ENCODE measurements at regions not wholly inside any gene's neighbourhood (a gene's known extent, or its start where the extent isn't known, plus 50 kb on each side); places are given as distances from the start of the nearest gene placed in this dataset.
A peak's percentile ranks its signal among the peaks of the same experiment; 100 is the strongest.

DNA sequence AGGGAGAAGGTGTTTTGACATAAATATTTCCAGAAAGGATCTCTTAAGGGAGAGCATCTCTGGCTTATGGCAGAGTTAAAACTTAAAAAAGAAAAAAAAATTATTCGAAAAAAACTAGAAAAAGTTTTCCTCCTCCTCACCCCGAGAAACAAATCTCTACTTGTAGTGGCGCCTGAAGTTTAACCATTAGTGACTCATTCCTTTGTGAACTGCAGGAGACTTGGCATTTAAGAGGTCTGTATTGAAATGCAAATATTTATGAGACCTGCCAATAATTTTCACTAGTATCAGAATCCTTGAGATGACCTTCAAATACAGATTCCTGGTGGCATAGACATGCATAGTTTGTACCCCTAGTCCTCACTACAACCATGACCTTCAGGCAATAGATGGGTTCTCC lies 64.9 kb upstream of the MED4 start:
- Histone ChIP-seq H3K9ac (ENCODE audit: insufficient read depth in 1 of 2, low read length in 2 of 2) (no peak overlapping the region), H3K9me3 (ENCODE audit: control insufficient read depth in 4 of 4, insufficient read depth in 3 of 4, low read length in 3 of 4) (no peaks in the 10 kb centered on the region), H3K4me3 (no peak overlapping the region), H3K36me3 (ENCODE audit: control insufficient read depth in 4 of 4, insufficient read depth in 4 of 4, low read length in 4 of 4) (no peaks in the 10 kb centered on the region), H3K27ac (ENCODE audit: low read depth in 1 of 2, low read length in 1 of 2) (no peak overlapping the region), H3K4me1 (ENCODE audit: control insufficient read depth in 5 of 5, insufficient read depth in 5 of 5, low read length in 5 of 5) (peaks cover 0 to 10% (median 2%) of the 10 kb centered on the region in 5 donors), H3K27me3 (ENCODE audit: control insufficient read depth in 3 of 3, insufficient read depth in 3 of 3, low read length in 2 of 3) (no peaks in the 10 kb centered on the region)
- 74 to 83% methylated on average over 3 of the region's 3 CpGs for WGBS, 2 donors
- ATAC-seq (ENCODE audit: insufficient read depth, low FRiP score): no peak
- TF ChIP-seq, protein P1, sequence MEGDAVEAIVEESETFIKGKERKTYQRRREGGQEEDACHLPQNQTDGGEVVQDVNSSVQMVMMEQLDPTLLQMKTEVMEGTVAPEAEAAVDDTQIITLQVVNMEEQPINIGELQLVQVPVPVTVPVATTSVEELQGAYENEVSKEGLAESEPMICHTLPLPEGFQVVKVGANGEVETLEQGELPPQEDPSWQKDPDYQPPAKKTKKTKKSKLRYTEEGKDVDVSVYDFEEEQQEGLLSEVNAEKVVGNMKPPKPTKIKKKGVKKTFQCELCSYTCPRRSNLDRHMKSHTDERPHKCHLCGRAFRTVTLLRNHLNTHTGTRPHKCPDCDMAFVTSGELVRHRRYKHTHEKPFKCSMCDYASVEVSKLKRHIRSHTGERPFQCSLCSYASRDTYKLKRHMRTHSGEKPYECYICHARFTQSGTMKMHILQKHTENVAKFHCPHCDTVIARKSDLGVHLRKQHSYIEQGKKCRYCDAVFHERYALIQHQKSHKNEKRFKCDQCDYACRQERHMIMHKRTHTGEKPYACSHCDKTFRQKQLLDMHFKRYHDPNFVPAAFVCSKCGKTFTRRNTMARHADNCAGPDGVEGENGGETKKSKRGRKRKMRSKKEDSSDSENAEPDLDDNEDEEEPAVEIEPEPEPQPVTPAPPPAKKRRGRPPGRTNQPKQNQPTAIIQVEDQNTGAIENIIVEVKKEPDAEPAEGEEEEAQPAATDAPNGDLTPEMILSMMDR (IDR thresholded peaks at IDR 0.05; ENCODE audit: control extremely low read depth, extremely low read depth): no peak
- no peak for DNase-seq

DNA sequence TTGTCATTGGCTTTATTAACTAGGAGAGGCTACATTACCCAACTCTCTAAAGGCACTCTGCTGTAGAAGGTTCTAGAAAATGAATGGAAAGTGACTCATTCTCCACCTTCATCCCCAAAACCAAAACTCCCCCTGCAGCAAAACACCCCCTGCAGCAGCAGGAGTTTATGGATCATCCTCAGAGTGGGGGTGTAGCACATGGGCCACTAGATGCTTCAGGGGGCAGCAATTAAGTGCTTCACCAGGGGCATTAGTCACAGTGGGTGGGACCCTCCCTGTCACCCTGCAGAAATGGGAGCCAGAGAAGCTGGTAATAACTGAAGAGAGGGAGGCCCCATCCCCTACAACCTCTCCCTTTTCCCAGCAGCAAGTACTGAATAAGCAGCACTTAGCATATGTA lies 64.5 kb upstream of the MED4 start:
- ATAC-seq (ENCODE audit: insufficient read depth, low FRiP score) (no peak), DNase-seq (no peak)
- Histone ChIP-seq H3K4me1 (ENCODE audit: control insufficient read depth in 5 of 5, insufficient read depth in 5 of 5, low read length in 5 of 5) (peaks cover 0 to 12% (median 2%) of the 10 kb centered on the region in 5 donors), H3K4me3 (no peak overlapping the region), H3K9ac (ENCODE audit: insufficient read depth in 1 of 2, low read length in 2 of 2) (no peak overlapping the region), H3K36me3 (ENCODE audit: control insufficient read depth in 4 of 4, insufficient read depth in 4 of 4, low read length in 4 of 4) (no peaks in the 10 kb centered on the region), H3K9me3 (ENCODE audit: control insufficient read depth in 4 of 4, insufficient read depth in 3 of 4, low read length in 3 of 4) (no peaks in the 10 kb centered on the region), H3K27ac (ENCODE audit: low read depth in 1 of 2, low read length in 1 of 2) (peak overlapping the region in 1 of 2 donors; percentile 10), H3K27me3 (ENCODE audit: control insufficient read depth in 3 of 3, insufficient read depth in 3 of 3, low read length in 2 of 3) (no peaks in the 10 kb centered on the region)
- TF ChIP-seq, protein P1 (IDR thresholded peaks at IDR 0.05; ENCODE audit: control extremely low read depth, extremely low read depth): no peak

DNA sequence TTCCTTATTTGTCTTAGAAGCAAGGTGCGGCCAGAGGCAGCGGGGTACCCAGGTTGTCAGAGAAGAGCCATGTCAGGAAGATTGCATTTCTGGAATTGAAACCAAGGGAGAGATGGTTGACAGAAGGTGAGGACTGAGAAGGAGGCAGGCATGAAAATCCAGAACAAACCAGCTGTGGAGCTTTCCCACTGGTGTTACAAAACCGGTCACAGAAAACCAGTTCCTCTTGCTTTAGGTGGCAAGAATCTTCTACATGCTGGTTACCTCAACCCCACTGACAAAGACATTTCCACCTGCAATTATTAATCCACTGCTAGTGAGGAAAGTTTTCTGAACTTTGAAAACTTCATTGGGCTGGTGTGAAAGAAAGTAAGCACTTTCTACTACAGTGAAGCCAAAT lies 64.0 kb upstream of the MED4 start:
- DNase-seq: peak in 1 of 3 donors; percentile 38
- no peak for ATAC-seq (ENCODE audit: insufficient read depth, low FRiP score)
- TF ChIP-seq, protein P1 (IDR thresholded peaks at IDR 0.05; ENCODE audit: control extremely low read depth, extremely low read depth): no peak

DNA sequence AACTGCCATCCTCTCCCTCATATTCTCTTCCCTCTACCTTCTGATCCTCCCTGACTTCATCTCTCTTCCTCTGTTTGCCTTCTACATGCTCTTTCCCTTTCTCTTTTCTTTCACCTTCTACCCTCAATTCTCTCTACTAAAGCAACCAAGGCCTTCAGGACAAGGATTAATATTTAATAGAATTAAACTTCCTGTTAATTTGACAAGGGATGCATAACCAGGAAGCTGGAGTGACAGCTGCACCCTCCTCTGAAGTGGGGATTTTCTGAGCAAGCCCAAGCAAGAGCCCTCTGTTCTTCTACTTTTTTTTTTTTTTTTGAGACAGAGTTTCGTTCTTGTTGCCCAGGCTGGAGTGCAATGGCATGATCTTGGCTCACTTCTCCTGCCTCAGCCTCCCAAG lies 63.4 kb upstream of the MED4 start:
- no peak overlapping the region for H3K9ac ChIP-seq (ENCODE audit: insufficient read depth in 1 of 2, low read length in 2 of 2)
- H3K9me3 ChIP-seq (ENCODE audit: control insufficient read depth in 4 of 4, insufficient read depth in 3 of 4, low read length in 3 of 4): no peaks in the 10 kb centered on the region
- no peaks in the 10 kb centered on the region for H3K27me3 ChIP-seq (ENCODE audit: control insufficient read depth in 3 of 3, insufficient read depth in 3 of 3, low read length in 2 of 3)
- H3K4me1 ChIP-seq (ENCODE audit: control insufficient read depth in 5 of 5, insufficient read depth in 5 of 5, low read length in 5 of 5): peaks cover 0 to 12% (median 2%) of the 10 kb centered on the region in 5 donors
- H3K36me3 ChIP-seq (ENCODE audit: control insufficient read depth in 4 of 4, insufficient read depth in 4 of 4, low read length in 4 of 4): no peaks in the 10 kb centered on the region
- TF ChIP-seq, protein P1 (IDR thresholded peaks at IDR 0.05; ENCODE audit: control extremely low read depth, extremely low read depth): no peak
- H3K27ac ChIP-seq (ENCODE audit: low read depth in 1 of 2, low read length in 1 of 2): no peak overlapping the region
- ATAC-seq (ENCODE audit: insufficient read depth, low FRiP score) (no peak), DNase-seq (no peak)
- 21 to 30% methylated on average over 1 of the region's 1 CpG for WGBS, 2 donors
- no peak overlapping the region for H3K4me3 ChIP-seq

More for the DNA sequence above, 64.0 kb upstream of the MED4 start:
- H3K4me3 ChIP-seq: no peak overlapping the region
- H3K36me3 ChIP-seq (ENCODE audit: control insufficient read depth in 4 of 4, insufficient read depth in 4 of 4, low read length in 4 of 4): no peaks in the 10 kb centered on the region
- H3K9me3 ChIP-seq (ENCODE audit: control insufficient read depth in 4 of 4, insufficient read depth in 3 of 4, low read length in 3 of 4): no peaks in the 10 kb centered on the region
- H3K27me3 ChIP-seq (ENCODE audit: control insufficient read depth in 3 of 3, insufficient read depth in 3 of 3, low read length in 2 of 3): no peaks in the 10 kb centered on the region
- H3K4me1 ChIP-seq (ENCODE audit: control insufficient read depth in 5 of 5, insufficient read depth in 5 of 5, low read length in 5 of 5): peaks cover 0 to 12% (median 2%) of the 10 kb centered on the region in 5 donors
- WGBS, 2 donors: 65 to 74% methylated on average over 3 of the region's 3 CpGs
- H3K27ac ChIP-seq (ENCODE audit: low read depth in 1 of 2, low read length in 1 of 2): peak overlapping the region in 1 of 2 donors; percentile 70
- no peak overlapping the region for H3K9ac ChIP-seq (ENCODE audit: insufficient read depth in 1 of 2, low read length in 2 of 2)

All from lung (tissue), 11 donors.